SH-SY5Y (cell line): ENCODE measurements at regions not wholly inside any gene's neighbourhood (a gene's known extent, or its start where the extent isn't known, plus 50 kb on each side); places are given as distances from the start of the nearest gene placed in this dataset.

ENCODE experiments used
- GATA2 ChIP-seq: IDR thresholded peaks from 2 replicates; pipeline ENCODE4 v1.6.1; 2011; ENCODE audit warnings: mild to moderate bottlenecking, low read depth, low read length
- GATA3 ChIP-seq: IDR thresholded peaks from 2 replicates; pipeline ENCODE4 v1.6.1; 2011; ENCODE audit warnings: low read depth, mild to moderate bottlenecking, low read length, moderate library complexity

- no peak for TF ChIP-seq GATA3
- no peak for TF ChIP-seq GATA2
Observed at GRCh38 chr10:57788117-57788516, 479.6 kb downstream of the IPMK start.

- no peak for TF ChIP-seq GATA3
- TF ChIP-seq GATA2 = no peak
Observed at GRCh38 chr10:57786850-57787750, 480.6 kb downstream of the IPMK start.

GRCh38 chr10:57786331-57786730 is 481.4 kb downstream of the IPMK start:
- TF ChIP-seq GATA2 = no peak
- no peak for TF ChIP-seq GATA3

- no peak for TF ChIP-seq GATA2
- TF ChIP-seq GATA3 = no peak
Observed at GRCh38 chr10:57785546-57785945, 482.1 kb downstream of the IPMK start.

- no peak for TF ChIP-seq GATA2
- no peak for TF ChIP-seq GATA3
Observed at GRCh38 chr10:57785068-57785467, 482.6 kb downstream of the IPMK start.

- TF ChIP-seq GATA2 = no peak
- no peak for TF ChIP-seq GATA3
Observed at GRCh38 chr10:57776688-57777432, 490.8 kb downstream of the IPMK start.

- TF ChIP-seq GATA3 (no peak), GATA2 (no peak)
Observed at GRCh38 chr10:57775250-57775649, 492.4 kb downstream of the IPMK start.

GRCh38 chr10:57769298-57769697 is 498.4 kb downstream of the IPMK start:
- no peak for TF ChIP-seq GATA2
- no peak for TF ChIP-seq GATA3

- no peak for TF ChIP-seq GATA2
- TF ChIP-seq GATA3 = no peak
Observed at GRCh38 chr10:57759777-57760176, 507.9 kb downstream of the IPMK start.

- TF ChIP-seq GATA2 (no peak), GATA3 (no peak)
Observed at GRCh38 chr10:57754803-57755202, 512.9 kb downstream of the IPMK start.

GRCh38 chr10:57743711-57744110 is 524.0 kb downstream of the IPMK start:
- no peak for TF ChIP-seq GATA2
- no peak for TF ChIP-seq GATA3

- TF ChIP-seq GATA2 (no peak), GATA3 (no peak)
Observed at GRCh38 chr10:57741751-57742150, 525.9 kb downstream of the IPMK start.

- TF ChIP-seq GATA3 (no peak), GATA2 (no peak)
Observed at GRCh38 chr10:57723305-57723704, 544.4 kb downstream of the IPMK start.

- no peak for TF ChIP-seq GATA3
Observed at GRCh38 chr10:57716884-57717283, 550.8 kb downstream of the IPMK start.

- TF ChIP-seq GATA3 (no peak), GATA2 (no peak)
Observed at GRCh38 chr10:57715233-57715632, 552.5 kb downstream of the IPMK start.
